OCI-LY3 (cell line): ENCODE measurements at regions not wholly inside any gene's neighbourhood (a gene's known extent, or its start where the extent isn't known, plus 50 kb on each side); places are given as distances from the start of the nearest gene placed in this dataset.

Experiments used
- H2AFZ ChIP-seq: fragments of 200-600, 300-600 bp; shearing (Covaris generic); 2 replicates; pipeline ENCODE4 v1.6.0; 2014; ENCODE audit warnings: antibody characterized with exemption, low read depth, low read length
- H3K27ac ChIP-seq: fragments of 200-600, 300-600 bp; sonication (generic); 2 replicates; pipeline ENCODE4 v1.5.1; 2014; ENCODE audit warnings: mild to moderate bottlenecking, low read length, moderate library complexity, mixed read lengths
- H3K27me3 ChIP-seq: fragments of 200-600, 300-600 bp; sonication (generic); 2 replicates; pipeline ENCODE4 v1.6.1; 2014; ENCODE audit warnings: low read depth, low read length, mixed read lengths
- H3K36me3 ChIP-seq: fragments of 200-600, 300-600 bp; sonication (generic); replicated peaks from 2 replicates; pipeline ENCODE3; 2014; ENCODE audit warnings: low read depth, low read length, mixed read lengths
- H3K4me1 ChIP-seq: fragments of 300-600, 200-600 bp; sonication (generic); 2 replicates; pipeline ENCODE4 v1.6.1; 2014; ENCODE audit warnings: low read length, mixed read lengths
- H3K4me2 ChIP-seq: fragments of 200-600, 300-600 bp; sonication (generic); 2 replicates; pipeline ENCODE4 v1.6.1; 2014; ENCODE audit warnings: low read length, mixed read lengths
- H3K4me3 ChIP-seq: fragments of 300-600, 200-600 bp; sonication (generic); 2 replicates; pipeline ENCODE4 v1.5.1; 2014; ENCODE audit warnings: antibody characterized with exemption, mild to moderate bottlenecking, low read length, moderate library complexity
- H3K79me2 ChIP-seq: fragments of 300-600, 200-600 bp; shearing (Covaris generic); 2 replicates; pipeline ENCODE4 v1.6.1; 2014; ENCODE audit warnings: mild to moderate bottlenecking, low read length, mixed read lengths
- H3K9ac ChIP-seq: fragments of 300-600, 200-600 bp; shearing (Covaris generic); 2 replicates; pipeline ENCODE4 v1.6.0; 2014; ENCODE audit warnings: mild to moderate bottlenecking, low read length, moderate library complexity
- H3K9me3 ChIP-seq: fragments of 200-600, 300-600 bp; shearing (Covaris generic); 2 replicates; pipeline ENCODE4 v1.6.1; 2014; ENCODE audit warnings: low read length, mixed read lengths; ENCODE audit not compliant: insufficient read depth
- H4K20me1 ChIP-seq: fragments of 200-600, 300-600 bp; sonication (generic); 2 replicates; pipeline ENCODE4 v1.6.1; 2016; ENCODE audit warnings: low read length, mixed read lengths; ENCODE audit not compliant: insufficient read depth
- EZH2phosphoT487 ChIP-seq: fragments of 200-600 bp; shearing (Covaris generic); IDR thresholded peaks from 2 replicates; pipeline ENCODE4 v1.6.1; 2018; ENCODE audit warnings: antibody characterized with exemption, mixed run types, low read depth
- TF ChIP-seq, protein P1 (sequence below): fragments of 200-600, 300-600 bp; sonication (generic); IDR thresholded peaks from 2 replicates; pipeline ENCODE4 v1.5.1; 2014; ENCODE audit warnings: antibody characterized with exemption, low read length, low read depth

DNA sequence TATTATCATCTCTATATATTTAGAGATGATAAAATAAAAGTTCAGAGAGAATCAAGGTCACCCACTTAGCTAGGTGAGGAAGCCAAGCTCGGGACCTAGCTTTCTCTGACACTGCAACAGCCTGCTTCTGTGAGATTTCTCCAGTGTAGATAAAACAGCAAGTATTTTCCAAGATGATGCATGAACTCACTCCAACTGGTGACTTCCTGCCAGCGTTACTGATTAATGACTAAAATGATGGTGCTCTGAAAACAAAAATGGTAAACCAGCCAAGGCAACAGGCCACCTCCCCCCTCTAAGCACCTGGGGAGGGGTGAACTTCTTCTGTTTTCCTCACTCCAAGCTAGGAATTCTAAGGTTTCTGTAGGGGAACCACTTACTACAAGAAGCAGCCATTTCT is 510.2 kb upstream of the ID2 start:
- Histone ChIP-seq H3K36me3 (no peaks in the 10 kb centered on the region), H3K9ac (no peak overlapping the region), H3K27me3 (no peaks in the 10 kb centered on the region), H3K9me3 (no peaks in the 10 kb centered on the region), H4K20me1 (no peaks in the 10 kb centered on the region), H3K4me1 (no peaks in the 10 kb centered on the region), H2AFZ (no peak overlapping the region), H3K27ac (no peak overlapping the region), H3K4me2 (no peak overlapping the region), H3K79me2 (no peaks in the 10 kb centered on the region), H3K4me3 (no peak overlapping the region)
- TF ChIP-seq EZH2phosphoT487, result no peak
- TF ChIP-seq, protein P1, sequence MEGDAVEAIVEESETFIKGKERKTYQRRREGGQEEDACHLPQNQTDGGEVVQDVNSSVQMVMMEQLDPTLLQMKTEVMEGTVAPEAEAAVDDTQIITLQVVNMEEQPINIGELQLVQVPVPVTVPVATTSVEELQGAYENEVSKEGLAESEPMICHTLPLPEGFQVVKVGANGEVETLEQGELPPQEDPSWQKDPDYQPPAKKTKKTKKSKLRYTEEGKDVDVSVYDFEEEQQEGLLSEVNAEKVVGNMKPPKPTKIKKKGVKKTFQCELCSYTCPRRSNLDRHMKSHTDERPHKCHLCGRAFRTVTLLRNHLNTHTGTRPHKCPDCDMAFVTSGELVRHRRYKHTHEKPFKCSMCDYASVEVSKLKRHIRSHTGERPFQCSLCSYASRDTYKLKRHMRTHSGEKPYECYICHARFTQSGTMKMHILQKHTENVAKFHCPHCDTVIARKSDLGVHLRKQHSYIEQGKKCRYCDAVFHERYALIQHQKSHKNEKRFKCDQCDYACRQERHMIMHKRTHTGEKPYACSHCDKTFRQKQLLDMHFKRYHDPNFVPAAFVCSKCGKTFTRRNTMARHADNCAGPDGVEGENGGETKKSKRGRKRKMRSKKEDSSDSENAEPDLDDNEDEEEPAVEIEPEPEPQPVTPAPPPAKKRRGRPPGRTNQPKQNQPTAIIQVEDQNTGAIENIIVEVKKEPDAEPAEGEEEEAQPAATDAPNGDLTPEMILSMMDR, result no peak

DNA sequence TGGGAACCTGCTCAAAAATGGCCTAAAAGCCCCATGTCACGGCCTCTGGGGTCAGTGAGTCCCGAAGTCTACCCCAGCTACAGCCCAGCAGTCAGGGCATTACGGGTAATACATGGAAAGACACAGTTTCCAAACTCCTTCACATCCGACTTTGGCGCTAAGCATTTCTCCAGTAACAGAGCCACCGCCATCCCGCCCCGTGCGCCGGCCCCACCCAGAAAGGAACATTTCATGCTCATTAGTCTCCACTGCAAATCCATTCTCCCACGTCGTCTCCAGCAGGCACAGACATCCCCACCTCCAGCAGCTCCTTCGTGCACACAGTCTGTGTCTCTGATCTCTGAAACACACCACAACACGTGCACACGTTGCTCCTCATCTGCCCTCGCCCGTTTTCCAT is 509.2 kb upstream of the ID2 start:
- no peak overlapping the region for H2AFZ ChIP-seq
- H3K27ac ChIP-seq, result no peak overlapping the region
- no peak overlapping the region for H3K4me3 ChIP-seq
- no peaks in the 10 kb centered on the region for H3K27me3 ChIP-seq
- H3K4me1 ChIP-seq, result no peaks in the 10 kb centered on the region
- H3K79me2 ChIP-seq, result no peaks in the 10 kb centered on the region
- no peak overlapping the region for H3K9ac ChIP-seq
- H4K20me1 ChIP-seq, result no peaks in the 10 kb centered on the region
- no peaks in the 10 kb centered on the region for H3K36me3 ChIP-seq
- no peaks in the 10 kb centered on the region for H3K9me3 ChIP-seq
- no peak for TF ChIP-seq EZH2phosphoT487
- TF ChIP-seq, protein P1, result no peak
- no peak overlapping the region for H3K4me2 ChIP-seq

- TF ChIP-seq EZH2phosphoT487, result no peak
- Histone ChIP-seq H3K79me2 (no peaks in the 10 kb centered on the region), H3K27ac (no peak overlapping the region), H3K4me3 (no peak overlapping the region), H3K4me1 (no peaks in the 10 kb centered on the region), H4K20me1 (no peaks in the 10 kb centered on the region), H3K9me3 (no peaks in the 10 kb centered on the region), H2AFZ (no peak overlapping the region), H3K36me3 (no peaks in the 10 kb centered on the region), H3K27me3 (no peaks in the 10 kb centered on the region), H3K9ac (no peak overlapping the region), H3K4me2 (no peak overlapping the region)
Measured at GRCh38 chr2:8174641-8175257, 507.1 kb upstream of the ID2 start.

DNA sequence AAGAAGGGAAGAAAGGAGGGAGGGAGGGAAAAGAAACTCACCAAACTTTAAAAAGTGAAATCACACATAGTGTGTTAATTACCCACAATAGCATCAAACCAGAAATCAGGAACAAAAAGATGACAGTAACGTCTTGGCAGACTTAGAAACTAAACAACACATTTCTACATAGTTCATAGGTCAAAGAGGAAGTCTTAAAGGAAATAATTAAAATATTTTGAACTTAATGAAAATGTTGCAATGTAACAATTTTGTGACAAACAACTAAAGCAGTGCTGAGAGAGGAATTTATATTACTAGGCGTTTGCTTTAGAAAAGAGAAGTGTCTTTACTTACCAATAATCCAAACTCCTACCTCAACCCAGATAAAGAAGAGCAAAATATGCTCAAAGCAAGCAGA is 505.0 kb upstream of the ID2 start:
- H3K4me3 ChIP-seq, result no peak overlapping the region
- H3K9me3 ChIP-seq, result no peaks in the 10 kb centered on the region
- H4K20me1 ChIP-seq, result no peaks in the 10 kb centered on the region
- no peak overlapping the region for H2AFZ ChIP-seq
- H3K36me3 ChIP-seq, result no peaks in the 10 kb centered on the region
- TF ChIP-seq, protein P1, result no peak
- no peak for TF ChIP-seq EZH2phosphoT487
- H3K4me2 ChIP-seq, result no peak overlapping the region
- H3K4me1 ChIP-seq, result no peaks in the 10 kb centered on the region
- H3K27ac ChIP-seq, result no peak overlapping the region
- no peaks in the 10 kb centered on the region for H3K79me2 ChIP-seq
- no peaks in the 10 kb centered on the region for H3K27me3 ChIP-seq
- H3K9ac ChIP-seq, result no peak overlapping the region

- no peaks in the 10 kb centered on the region for H4K20me1 ChIP-seq
- H3K9ac ChIP-seq, result no peak overlapping the region
- H3K4me3 ChIP-seq, result no peak overlapping the region
- H3K36me3 ChIP-seq, result no peaks in the 10 kb centered on the region
- no peaks in the 10 kb centered on the region for H3K4me1 ChIP-seq
- no peaks in the 10 kb centered on the region for H3K79me2 ChIP-seq
- no peak overlapping the region for H3K27ac ChIP-seq
- no peak overlapping the region for H2AFZ ChIP-seq
- H3K9me3 ChIP-seq, result no peaks in the 10 kb centered on the region
- H3K4me2 ChIP-seq, result no peak overlapping the region
- TF ChIP-seq, protein P1, result no peak
- no peak for TF ChIP-seq EZH2phosphoT487
- no peaks in the 10 kb centered on the region for H3K27me3 ChIP-seq
Measured at GRCh38 chr2:8177566-8177965, 504.3 kb upstream of the ID2 start.
